NT2/D1 (cell line): ENCODE measurements at regions not wholly inside any gene's neighbourhood (a gene's known extent, or its start where the extent isn't known, plus 50 kb on each side); places are given as distances from the start of the nearest gene placed in this dataset.

Experiments used
- SUZ12 ChIP-seq: IDR thresholded peaks from 2 replicates; pipeline ENCODE4 v1.6.1; 2011; ENCODE audit not compliant: insufficient read length, insufficient read depth; ENCODE audit errors: extremely low read depth
- YY1 ChIP-seq: IDR thresholded peaks from 2 replicates; pipeline ENCODE4 v1.6.1; 2011; ENCODE audit not compliant: insufficient read length, insufficient read depth
- ZNF274 ChIP-seq: IDR thresholded peaks from 2 replicates; pipeline ENCODE4 v1.6.1; 2011; ENCODE audit warnings: mild to moderate bottlenecking, low read depth, low read length

- TF ChIP-seq ZNF274 (no peak), SUZ12 (no peak), YY1 (no peak)
Observed at GRCh38 chr5:171614971-171615653, 170.5 kb upstream of the SMIM23 start.
